ENCODE measurements at regions not wholly inside any gene's neighbourhood (a gene's known extent, or its start where the extent isn't known, plus 50 kb on each side); places are given as distances from the start of the nearest gene placed in this dataset.

- Histone ChIP-seq H3K27ac (no peak overlapping the region), H3K4me3 (no peak overlapping the region), H3K36me3 (no peaks in the 10 kb centered on the region), H3K27me3 (replicated peaks; ENCODE audit: insufficient read depth) (no peaks in the 10 kb centered on the region), H3K9me3 (no peaks in the 10 kb centered on the region), H3K4me1 (replicated peaks) (no peaks in the 10 kb centered on the region)
- TF ChIP-seq, protein P1, sequence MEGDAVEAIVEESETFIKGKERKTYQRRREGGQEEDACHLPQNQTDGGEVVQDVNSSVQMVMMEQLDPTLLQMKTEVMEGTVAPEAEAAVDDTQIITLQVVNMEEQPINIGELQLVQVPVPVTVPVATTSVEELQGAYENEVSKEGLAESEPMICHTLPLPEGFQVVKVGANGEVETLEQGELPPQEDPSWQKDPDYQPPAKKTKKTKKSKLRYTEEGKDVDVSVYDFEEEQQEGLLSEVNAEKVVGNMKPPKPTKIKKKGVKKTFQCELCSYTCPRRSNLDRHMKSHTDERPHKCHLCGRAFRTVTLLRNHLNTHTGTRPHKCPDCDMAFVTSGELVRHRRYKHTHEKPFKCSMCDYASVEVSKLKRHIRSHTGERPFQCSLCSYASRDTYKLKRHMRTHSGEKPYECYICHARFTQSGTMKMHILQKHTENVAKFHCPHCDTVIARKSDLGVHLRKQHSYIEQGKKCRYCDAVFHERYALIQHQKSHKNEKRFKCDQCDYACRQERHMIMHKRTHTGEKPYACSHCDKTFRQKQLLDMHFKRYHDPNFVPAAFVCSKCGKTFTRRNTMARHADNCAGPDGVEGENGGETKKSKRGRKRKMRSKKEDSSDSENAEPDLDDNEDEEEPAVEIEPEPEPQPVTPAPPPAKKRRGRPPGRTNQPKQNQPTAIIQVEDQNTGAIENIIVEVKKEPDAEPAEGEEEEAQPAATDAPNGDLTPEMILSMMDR (IDR thresholded peaks at IDR 0.05) = no peak
- intact Hi-C loops (cut with DNase I) = no loop called here
- WGBS = 71% methylated on average over 13 of the region's 13 CpGs
- no peak for DNase-seq (ENCODE audit: low spot score)
These were observed 63.2 kb upstream of the FSTL4 start for GRCh38 chr5:133675376-133676154.

GRCh38 chr5:133670336-133670735, 58.0 kb upstream of the FSTL4 start:
- Histone ChIP-seq H3K27me3 (replicated peaks; ENCODE audit: insufficient read depth) (no peaks in the 10 kb centered on the region), H3K4me1 (replicated peaks) (no peaks in the 10 kb centered on the region), H3K9me3 (no peaks in the 10 kb centered on the region), H3K36me3 (no peaks in the 10 kb centered on the region), H3K27ac (no peak overlapping the region), H3K4me3 (no peak overlapping the region)
- intact Hi-C loops (cut with DNase I) = no loop called here
- DNase-seq (ENCODE audit: low spot score) = no peak
- TF ChIP-seq POLR2A (IDR thresholded peaks at IDR 0.05) (no peak), POLR2AphosphoS5 (IDR thresholded peaks at IDR 0.05) (no peak)
- TF ChIP-seq, protein P1 (IDR thresholded peaks at IDR 0.05) = no peak
- WGBS = 89% methylated on average over 2 of the region's 2 CpGs

- Histone ChIP-seq H3K27me3 (replicated peaks; ENCODE audit: insufficient read depth) (no peaks in the 10 kb centered on the region), H3K9me3 (no peaks in the 10 kb centered on the region), H3K36me3 (no peaks in the 10 kb centered on the region), H3K4me3 (no peak overlapping the region), H3K27ac (no peak overlapping the region), H3K4me1 (replicated peaks) (no peaks in the 10 kb centered on the region)
- intact Hi-C loops (cut with DNase I) = no loop called here
- DNase-seq (ENCODE audit: low spot score) = no peak
- TF ChIP-seq, protein P1 (IDR thresholded peaks at IDR 0.05) = no peak
- no peak for TF ChIP-seq POLR2AphosphoS5 (IDR thresholded peaks at IDR 0.05)
- TF ChIP-seq POLR2A (IDR thresholded peaks at IDR 0.05) = no peak
- WGBS = 92% methylated on average over 6 of the region's 6 CpGs
These were observed 57.1 kb upstream of the FSTL4 start for GRCh38 chr5:133669472-133669871.

GRCh38 chr5:133668458-133668857, 56.1 kb upstream of the FSTL4 start:
- no peak for DNase-seq (ENCODE audit: low spot score)
- Histone ChIP-seq H3K4me3 (no peak overlapping the region), H3K36me3 (no peaks in the 10 kb centered on the region), H3K27me3 (replicated peaks; ENCODE audit: insufficient read depth) (no peaks in the 10 kb centered on the region), H3K4me1 (replicated peaks) (no peaks in the 10 kb centered on the region), H3K27ac (no peak overlapping the region), H3K9me3 (no peaks in the 10 kb centered on the region)
- 90% methylated on average over 5 of the region's 5 CpGs for WGBS
- intact Hi-C loops (cut with DNase I) = no loop called here
- no peak for TF ChIP-seq POLR2AphosphoS5 (IDR thresholded peaks at IDR 0.05)
- TF ChIP-seq, protein P1 (IDR thresholded peaks at IDR 0.05) = no peak
- TF ChIP-seq POLR2A (IDR thresholded peaks at IDR 0.05) = no peak

- Histone ChIP-seq H3K36me3 (no peaks in the 10 kb centered on the region), H3K4me1 (replicated peaks) (no peaks in the 10 kb centered on the region), H3K27ac (no peak overlapping the region), H3K27me3 (replicated peaks; ENCODE audit: insufficient read depth) (no peaks in the 10 kb centered on the region), H3K9me3 (no peaks in the 10 kb centered on the region), H3K4me3 (no peak overlapping the region)
- no peak for DNase-seq (ENCODE audit: low spot score)
- intact Hi-C loops (cut with DNase I) = no loop called here
- WGBS = 96% methylated on average over 1 of the region's 1 CpG
- no peak for TF ChIP-seq POLR2AphosphoS5 (IDR thresholded peaks at IDR 0.05)
- TF ChIP-seq POLR2A (IDR thresholded peaks at IDR 0.05) = no peak
- TF ChIP-seq, protein P1 (IDR thresholded peaks at IDR 0.05) = no peak
These were observed 54.9 kb upstream of the FSTL4 start for GRCh38 chr5:133667217-133667616.

Data from prostate gland (tissue), 2 donors.